ENCODE measurements at regions not wholly inside any gene's neighbourhood (a gene's known extent, or its start where the extent isn't known, plus 50 kb on each side); places are given as distances from the start of the nearest gene placed in this dataset.

- DNase-seq (ENCODE audit: extremely low read depth, low read depth), result no peak
- TF ChIP-seq, protein P1, sequence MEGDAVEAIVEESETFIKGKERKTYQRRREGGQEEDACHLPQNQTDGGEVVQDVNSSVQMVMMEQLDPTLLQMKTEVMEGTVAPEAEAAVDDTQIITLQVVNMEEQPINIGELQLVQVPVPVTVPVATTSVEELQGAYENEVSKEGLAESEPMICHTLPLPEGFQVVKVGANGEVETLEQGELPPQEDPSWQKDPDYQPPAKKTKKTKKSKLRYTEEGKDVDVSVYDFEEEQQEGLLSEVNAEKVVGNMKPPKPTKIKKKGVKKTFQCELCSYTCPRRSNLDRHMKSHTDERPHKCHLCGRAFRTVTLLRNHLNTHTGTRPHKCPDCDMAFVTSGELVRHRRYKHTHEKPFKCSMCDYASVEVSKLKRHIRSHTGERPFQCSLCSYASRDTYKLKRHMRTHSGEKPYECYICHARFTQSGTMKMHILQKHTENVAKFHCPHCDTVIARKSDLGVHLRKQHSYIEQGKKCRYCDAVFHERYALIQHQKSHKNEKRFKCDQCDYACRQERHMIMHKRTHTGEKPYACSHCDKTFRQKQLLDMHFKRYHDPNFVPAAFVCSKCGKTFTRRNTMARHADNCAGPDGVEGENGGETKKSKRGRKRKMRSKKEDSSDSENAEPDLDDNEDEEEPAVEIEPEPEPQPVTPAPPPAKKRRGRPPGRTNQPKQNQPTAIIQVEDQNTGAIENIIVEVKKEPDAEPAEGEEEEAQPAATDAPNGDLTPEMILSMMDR (IDR thresholded peaks at IDR 0.05; ENCODE audit: low read depth, low read length), result no peak
Observed at GRCh38 chr12:74957231-74957630, 252.4 kb downstream of the KCNC2 start.

GRCh38 chr12:74957634-74958033, 252.0 kb downstream of the KCNC2 start:
- no peak for DNase-seq (ENCODE audit: extremely low read depth, low read depth)
- TF ChIP-seq, protein P1 (IDR thresholded peaks at IDR 0.05; ENCODE audit: low read depth, low read length), result no peak

DNA sequence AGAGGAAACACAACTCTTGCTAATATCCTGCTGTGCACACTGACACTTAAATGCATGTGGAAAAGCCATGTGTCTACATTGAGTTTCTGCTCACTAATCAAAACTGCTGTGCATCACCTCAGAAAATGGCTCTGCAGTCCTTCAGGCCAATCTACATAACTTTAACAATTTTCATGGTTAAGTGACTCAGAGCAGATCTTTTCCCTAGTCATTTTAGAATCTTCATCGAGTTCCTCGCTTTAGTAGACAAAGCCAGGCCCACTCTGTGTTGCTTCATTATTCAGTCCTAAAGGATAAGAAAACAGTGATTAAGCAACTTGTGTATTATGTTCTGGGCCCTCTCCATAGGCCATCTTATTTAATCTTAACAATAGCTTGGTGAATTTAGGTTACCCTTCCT, 250.0 kb downstream of the KCNC2 start:
- TF ChIP-seq, protein P1 (IDR thresholded peaks at IDR 0.05; ENCODE audit: low read depth, low read length), result no peak
- DNase-seq (ENCODE audit: extremely low read depth, low read depth), result no peak

- TF ChIP-seq, protein P1 (IDR thresholded peaks at IDR 0.05; ENCODE audit: low read depth, low read length), result no peak
- no peak for DNase-seq (ENCODE audit: extremely low read depth, low read depth)
Observed at GRCh38 chr12:74963304-74963703, 246.3 kb downstream of the KCNC2 start.

DNA sequence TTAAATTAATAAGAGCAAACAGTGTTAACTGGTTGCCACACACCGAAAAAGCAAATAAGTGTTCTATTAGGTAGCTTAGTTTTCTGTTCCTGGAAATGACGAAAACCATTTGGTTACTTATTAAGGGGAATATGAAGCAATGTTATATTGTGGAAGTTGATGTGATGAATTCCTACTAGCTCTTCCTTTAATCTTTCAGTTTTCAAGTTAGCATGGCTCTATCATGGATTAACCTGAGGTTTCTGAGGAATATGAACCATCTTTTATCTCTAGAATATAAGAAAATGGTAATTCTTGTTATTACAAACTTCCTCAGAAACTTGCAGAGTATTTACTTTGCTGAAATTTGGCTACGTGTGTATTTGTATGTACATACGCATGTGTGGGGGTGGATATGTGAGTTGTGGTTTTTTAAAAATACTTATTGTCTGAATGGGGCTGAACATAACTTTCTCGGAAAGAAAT, 245.7 kb downstream of the KCNC2 start:
- TF ChIP-seq, protein P1 (IDR thresholded peaks at IDR 0.05; ENCODE audit: low read depth, low read length), result no peak
- DNase-seq (ENCODE audit: extremely low read depth, low read depth), result no peak

DNA sequence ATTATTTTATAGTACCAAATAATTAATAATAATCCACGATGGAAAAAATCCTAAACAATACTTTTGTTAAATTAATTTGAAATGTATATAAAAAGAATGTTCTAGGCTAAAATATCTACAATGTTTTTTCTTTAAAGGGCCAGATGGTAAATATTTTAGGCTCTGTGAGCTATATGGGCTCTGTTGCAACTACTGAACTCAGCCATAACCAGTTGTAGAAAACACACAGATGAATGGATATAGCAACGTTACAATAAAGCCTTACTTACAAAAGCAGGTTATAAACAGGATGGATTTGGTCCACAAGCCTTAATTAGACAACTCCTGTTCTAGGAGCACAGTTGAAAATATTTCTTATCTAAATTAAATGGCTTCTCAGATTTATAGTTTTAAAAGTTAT, 245.2 kb downstream of the KCNC2 start:
- no peak for DNase-seq (ENCODE audit: extremely low read depth, low read depth)
- TF ChIP-seq, protein P1 (IDR thresholded peaks at IDR 0.05; ENCODE audit: low read depth, low read length), result no peak

DNA sequence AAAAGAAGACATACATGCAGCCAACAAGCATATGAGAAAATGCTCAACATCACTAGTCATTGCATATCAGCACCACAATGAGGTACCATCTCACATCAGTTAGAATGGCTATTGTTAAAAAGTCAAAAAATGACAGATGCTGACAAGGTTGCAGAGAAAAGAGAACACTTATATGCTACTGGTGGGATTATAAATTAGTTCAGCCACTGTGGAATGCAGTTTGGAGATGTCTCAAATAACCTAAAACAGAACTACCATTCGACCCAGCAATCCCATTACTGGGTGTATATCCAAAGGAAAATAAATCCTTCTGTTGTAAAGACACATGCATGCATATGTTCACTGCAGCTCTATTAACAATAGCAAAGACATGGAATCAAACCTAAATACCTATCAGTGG, 238.4 kb downstream of the KCNC2 start:
- TF ChIP-seq, protein P1 (IDR thresholded peaks at IDR 0.05; ENCODE audit: low read depth, low read length), result no peak
- no peak for DNase-seq (ENCODE audit: extremely low read depth, low read depth)
